ENCODE measurements at regions not wholly inside any gene's neighbourhood (a gene's known extent, or its start where the extent isn't known, plus 50 kb on each side); places are given as distances from the start of the nearest gene placed in this dataset.

DNA sequence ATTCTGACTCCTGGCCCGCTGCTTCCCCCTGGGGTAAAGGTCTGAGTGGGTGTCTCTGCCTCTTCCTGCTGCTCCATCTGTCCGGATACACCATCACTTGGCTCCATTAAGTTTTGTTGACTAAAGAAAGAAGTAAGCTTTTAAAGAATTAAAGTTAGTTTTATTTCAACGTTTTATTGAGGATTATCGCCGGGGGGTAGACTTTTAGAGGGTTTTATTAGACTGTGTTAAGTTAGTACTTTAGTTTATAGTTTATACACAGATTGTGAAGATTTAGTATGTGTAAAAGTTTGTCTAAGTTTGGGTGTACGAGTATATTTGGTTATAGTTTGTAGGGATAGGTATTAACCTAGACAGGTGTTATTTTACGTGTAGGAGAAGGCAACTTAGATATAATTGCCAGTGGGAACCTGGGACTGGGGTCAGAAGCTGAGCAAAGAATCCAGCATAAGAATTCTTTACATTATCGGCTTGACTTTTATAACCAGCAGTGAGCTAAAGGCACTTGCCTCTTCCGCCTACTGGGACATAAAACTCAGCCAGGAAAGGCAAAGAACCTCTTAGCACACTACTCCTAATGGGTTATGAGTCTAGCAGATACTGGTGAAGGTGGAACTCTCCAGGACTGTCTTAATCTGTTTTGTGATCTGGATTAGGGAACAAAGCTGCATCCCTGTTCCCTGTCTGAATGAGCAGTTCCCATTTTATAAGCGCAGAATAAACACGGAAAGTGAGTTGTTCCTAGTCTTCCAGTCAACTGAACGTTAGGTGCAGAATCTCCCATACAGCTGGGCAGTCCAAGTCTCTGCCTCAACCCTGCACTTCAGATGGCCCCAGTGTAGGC is 131.3 kb downstream of the FAM43A start:
- H3K36me3 Mint-ChIP-seq, result no peaks in the 10 kb centered on the region
- WGBS (ENCODE audit: insufficient coverage), result 93% methylated on average over 12 of the region's 12 CpGs
- no peak for ATAC-seq

DNA sequence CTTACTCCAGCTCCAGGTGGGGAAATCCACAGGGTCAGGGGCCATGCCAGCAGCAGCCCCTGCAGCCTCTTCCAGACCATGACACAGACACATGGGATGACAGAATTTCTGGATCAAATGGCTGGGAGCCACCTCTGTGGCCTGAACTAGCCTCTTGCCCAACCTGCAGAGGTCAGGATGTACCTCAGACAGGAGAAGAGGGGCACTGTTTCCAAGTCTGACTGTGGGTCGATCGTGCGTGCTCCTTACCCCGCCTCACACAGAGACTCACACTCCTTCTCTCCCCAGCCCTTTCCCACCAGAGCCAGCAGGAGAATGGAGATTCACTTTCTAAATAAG is 131.9 kb downstream of the FAM43A start:
- H3K27me3 ChIP-seq (ENCODE audit: control insufficient read depth, insufficient read depth, low read length), result no peaks in the 10 kb centered on the region
- no peak overlapping the region for H3K27ac ChIP-seq (ENCODE audit: low read length)
- ATAC-seq, result no peak
- no peaks in the 10 kb centered on the region for H3K9me3 Mint-ChIP-seq
- H3K4me1 Mint-ChIP-seq, result no peaks in the 10 kb centered on the region
- no peaks in the 10 kb centered on the region for H3K36me3 ChIP-seq (ENCODE audit: control insufficient read depth, insufficient read depth, low read length)
- no peak overlapping the region for H3K4me3 Mint-ChIP-seq
- H3K4me3 ChIP-seq (ENCODE audit: low read length), result no peak overlapping the region
- intact Hi-C loops (cut with micrococcal nuclease), result no loop called here
- DNase-seq, result no peak
- no peak overlapping the region for H3K27ac Mint-ChIP-seq
- TF ChIP-seq, protein P1, sequence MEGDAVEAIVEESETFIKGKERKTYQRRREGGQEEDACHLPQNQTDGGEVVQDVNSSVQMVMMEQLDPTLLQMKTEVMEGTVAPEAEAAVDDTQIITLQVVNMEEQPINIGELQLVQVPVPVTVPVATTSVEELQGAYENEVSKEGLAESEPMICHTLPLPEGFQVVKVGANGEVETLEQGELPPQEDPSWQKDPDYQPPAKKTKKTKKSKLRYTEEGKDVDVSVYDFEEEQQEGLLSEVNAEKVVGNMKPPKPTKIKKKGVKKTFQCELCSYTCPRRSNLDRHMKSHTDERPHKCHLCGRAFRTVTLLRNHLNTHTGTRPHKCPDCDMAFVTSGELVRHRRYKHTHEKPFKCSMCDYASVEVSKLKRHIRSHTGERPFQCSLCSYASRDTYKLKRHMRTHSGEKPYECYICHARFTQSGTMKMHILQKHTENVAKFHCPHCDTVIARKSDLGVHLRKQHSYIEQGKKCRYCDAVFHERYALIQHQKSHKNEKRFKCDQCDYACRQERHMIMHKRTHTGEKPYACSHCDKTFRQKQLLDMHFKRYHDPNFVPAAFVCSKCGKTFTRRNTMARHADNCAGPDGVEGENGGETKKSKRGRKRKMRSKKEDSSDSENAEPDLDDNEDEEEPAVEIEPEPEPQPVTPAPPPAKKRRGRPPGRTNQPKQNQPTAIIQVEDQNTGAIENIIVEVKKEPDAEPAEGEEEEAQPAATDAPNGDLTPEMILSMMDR (IDR thresholded peaks at IDR 0.05), result no peak
- H3K9me3 ChIP-seq (ENCODE audit: control insufficient read depth, insufficient read depth, low read length), result no peaks in the 10 kb centered on the region
- no peaks in the 10 kb centered on the region for H3K36me3 Mint-ChIP-seq
- WGBS (ENCODE audit: insufficient coverage), result 79% methylated on average over 3 of the region's 4 CpGs
- no peaks in the 10 kb centered on the region for H3K4me1 ChIP-seq (ENCODE audit: control insufficient read depth, insufficient read depth, low read length)
- H3K27me3 Mint-ChIP-seq (ENCODE audit: low read depth in 2 of 2), result peaks cover 4 to 8% of the 10 kb centered on the region in 2 donors

More for the DNA sequence above, 131.3 kb downstream of the FAM43A start:
- Mint-ChIP-seq H3K9me3 (no peaks in the 10 kb centered on the region), H3K27ac (no peak overlapping the region), H3K27me3 (ENCODE audit: low read depth in 2 of 2) (peaks cover 4 to 8% of the 10 kb centered on the region in 2 donors), H3K4me3 (no peak overlapping the region), H3K4me1 (no peaks in the 10 kb centered on the region)
- intact Hi-C loops (cut with micrococcal nuclease), result no loop called here
- no peak overlapping the region for H3K4me3 ChIP-seq (ENCODE audit: low read length)
- no peak overlapping the region for H3K27ac ChIP-seq (ENCODE audit: low read length)
- H3K27me3 ChIP-seq (ENCODE audit: control insufficient read depth, insufficient read depth, low read length), result no peaks in the 10 kb centered on the region
- TF ChIP-seq, protein P1 (IDR thresholded peaks at IDR 0.05), result no peak
- no peak for DNase-seq
- no peaks in the 10 kb centered on the region for H3K36me3 ChIP-seq (ENCODE audit: control insufficient read depth, insufficient read depth, low read length)
- no peaks in the 10 kb centered on the region for H3K4me1 ChIP-seq (ENCODE audit: control insufficient read depth, insufficient read depth, low read length)
- H3K9me3 ChIP-seq (ENCODE audit: control insufficient read depth, insufficient read depth, low read length), result no peaks in the 10 kb centered on the region

DNA sequence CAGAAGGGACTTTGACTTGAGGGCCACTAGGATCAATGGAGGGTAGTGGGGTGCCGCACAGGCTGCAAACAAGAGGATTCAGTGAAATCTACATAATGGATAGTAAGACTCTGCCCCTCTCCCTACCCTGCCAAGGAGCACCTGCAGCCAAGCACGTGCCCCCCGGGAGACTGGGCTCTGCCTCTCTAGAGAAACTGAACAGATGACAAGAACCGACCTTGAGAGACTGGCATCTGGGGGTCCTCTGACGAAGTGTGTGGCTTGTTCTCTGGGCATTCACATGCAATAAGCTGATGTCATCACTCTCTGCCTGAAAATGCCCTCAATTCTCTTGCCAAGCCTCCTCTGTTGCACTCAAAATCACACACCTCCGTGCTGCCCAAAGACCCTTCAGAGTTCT is 132.3 kb downstream of the FAM43A start:
- Mint-ChIP-seq H3K27ac (no peak overlapping the region), H3K27me3 (ENCODE audit: low read depth in 2 of 2) (peaks cover 4 to 8% of the 10 kb centered on the region in 2 donors), H3K4me1 (no peaks in the 10 kb centered on the region), H3K9me3 (no peaks in the 10 kb centered on the region), H3K4me3 (no peak overlapping the region), H3K36me3 (no peaks in the 10 kb centered on the region)
- TF ChIP-seq, protein P1 (IDR thresholded peaks at IDR 0.05), result no peak
- no peaks in the 10 kb centered on the region for H3K4me1 ChIP-seq (ENCODE audit: control insufficient read depth, insufficient read depth, low read length)
- WGBS (ENCODE audit: insufficient coverage), result 77% methylated on average over 6 of the region's 6 CpGs
- H3K36me3 ChIP-seq (ENCODE audit: control insufficient read depth, insufficient read depth, low read length), result no peaks in the 10 kb centered on the region
- no peak overlapping the region for H3K4me3 ChIP-seq (ENCODE audit: low read length)
- no peaks in the 10 kb centered on the region for H3K9me3 ChIP-seq (ENCODE audit: control insufficient read depth, insufficient read depth, low read length)
- DNase-seq (no peak), ATAC-seq (no peak)
- no peak overlapping the region for H3K27ac ChIP-seq (ENCODE audit: low read length)
- intact Hi-C loops (cut with micrococcal nuclease), result no loop called here
- no peaks in the 10 kb centered on the region for H3K27me3 ChIP-seq (ENCODE audit: control insufficient read depth, insufficient read depth, low read length)

DNA sequence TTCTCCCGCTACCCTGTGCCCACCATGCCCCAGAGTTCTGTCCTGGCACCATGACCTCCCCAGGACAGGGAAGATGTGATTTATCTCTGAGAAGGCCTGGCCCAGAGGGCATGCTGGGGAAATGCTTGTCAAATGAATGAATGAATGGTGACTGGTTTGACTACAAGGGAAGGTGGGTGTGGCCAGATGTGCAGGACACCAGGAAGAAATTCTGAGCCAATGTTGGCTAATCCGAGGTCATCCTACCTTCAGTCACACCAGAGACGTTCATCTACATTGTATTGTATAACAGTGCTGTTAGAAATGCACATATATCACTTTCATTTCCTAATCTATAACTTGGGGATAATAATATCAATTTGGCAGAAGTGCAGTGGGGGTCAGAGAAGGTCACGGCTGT is 138.4 kb downstream of the FAM43A start:
- Mint-ChIP-seq H3K27ac (peak overlapping the region in 1 of 2 donors; percentile 27), H3K9me3 (no peaks in the 10 kb centered on the region), H3K4me3 (no peak overlapping the region), H3K27me3 (ENCODE audit: low read depth in 2 of 2) (peaks cover 2 to 8% of the 10 kb centered on the region in 2 donors), H3K4me1 (no peaks in the 10 kb centered on the region), H3K36me3 (no peaks in the 10 kb centered on the region)
- H3K36me3 ChIP-seq (ENCODE audit: control insufficient read depth, insufficient read depth, low read length), result no peaks in the 10 kb centered on the region
- intact Hi-C loops (cut with micrococcal nuclease), result no loop called here
- TF ChIP-seq, protein P1 (IDR thresholded peaks at IDR 0.05), result no peak
- H3K9me3 ChIP-seq (ENCODE audit: control insufficient read depth, insufficient read depth, low read length), result no peaks in the 10 kb centered on the region
- 74% methylated on average over 2 of the region's 4 CpGs for WGBS (ENCODE audit: insufficient coverage)
- ATAC-seq (no peak), DNase-seq (no peak)
- no peak overlapping the region for H3K27ac ChIP-seq (ENCODE audit: low read length)
- H3K4me1 ChIP-seq (ENCODE audit: control insufficient read depth, insufficient read depth, low read length), result no peaks in the 10 kb centered on the region
- no peak overlapping the region for H3K4me3 ChIP-seq (ENCODE audit: low read length)
- no peaks in the 10 kb centered on the region for H3K27me3 ChIP-seq (ENCODE audit: control insufficient read depth, insufficient read depth, low read length)
